Skeletal muscle cell (primary cell): ENCODE measurements at regions not wholly inside any gene's neighbourhood (a gene's known extent, or its start where the extent isn't known, plus 50 kb on each side); places are given as distances from the start of the nearest gene placed in this dataset.

Experiments
- DNase-seq: peaks from one replicate; pipeline ENCODE4 v3.0.0-alpha.2; 2010; ENCODE audit warnings: low read depth
- H3K4me3 ChIP-seq: 2 replicates; pipeline ENCODE4 v1.5.1; 2011; ENCODE audit warnings: low read depth, mild to moderate bottlenecking, control low read depth, low read length, moderate library complexity

- H3K4me3 ChIP-seq: no peak overlapping the region
- DNase-seq: no peak
These were observed 549.4 kb upstream of the HS6ST1 start for GRCh38 chr2:128867936-128868636.

GRCh38 chr2:128868686-128869551, 550.3 kb upstream of the HS6ST1 start:
- no peak overlapping the region for H3K4me3 ChIP-seq

GRCh38 chr2:128874608-128875007, 555.9 kb upstream of the HS6ST1 start:
- no peak for DNase-seq
- H3K4me3 ChIP-seq: no peak overlapping the region

More at GRCh38 chr2:128868686-128869551, 550.3 kb upstream of the HS6ST1 start:
- no peak for DNase-seq

- no peak for DNase-seq
- H3K4me3 ChIP-seq: no peak overlapping the region
These were observed 558.6 kb upstream of the HS6ST1 start for GRCh38 chr2:128876986-128877983.

- no peak overlapping the region for H3K4me3 ChIP-seq
- DNase-seq: no peak
These were observed 560.5 kb upstream of the HS6ST1 start for GRCh38 chr2:128879161-128879560.

- H3K4me3 ChIP-seq: no peak overlapping the region
- no peak for DNase-seq
These were observed 576.2 kb upstream of the HS6ST1 start for GRCh38 chr2:128894896-128895295.

- DNase-seq: no peak
- H3K4me3 ChIP-seq: no peak overlapping the region
These were observed 583.1 kb upstream of the HS6ST1 start for GRCh38 chr2:128901572-128902391.

- no peak for DNase-seq
- no peak overlapping the region for H3K4me3 ChIP-seq
These were observed 585.0 kb upstream of the HS6ST1 start for GRCh38 chr2:128903637-128904036.

GRCh38 chr2:128911276-128911675, 592.6 kb upstream of the HS6ST1 start:
- DNase-seq: no peak
- no peak overlapping the region for H3K4me3 ChIP-seq

- H3K4me3 ChIP-seq: no peak overlapping the region
- DNase-seq: no peak
These were observed 595.7 kb upstream of the HS6ST1 start for GRCh38 chr2:128914320-128914719.

GRCh38 chr2:128921751-128922150, 603.1 kb upstream of the HS6ST1 start:
- no peak for DNase-seq
- no peak overlapping the region for H3K4me3 ChIP-seq

GRCh38 chr2:128922154-128922553, 603.5 kb upstream of the HS6ST1 start:
- no peak for DNase-seq
- H3K4me3 ChIP-seq: no peak overlapping the region

- DNase-seq: no peak
- H3K4me3 ChIP-seq: no peak overlapping the region
These were observed 607.0 kb upstream of the HS6ST1 start for GRCh38 chr2:128925631-128926030.

GRCh38 chr2:128930101-128930500, 611.4 kb upstream of the HS6ST1 start:
- DNase-seq: no peak
- no peak overlapping the region for H3K4me3 ChIP-seq

GRCh38 chr2:128940378-128940777, 621.7 kb upstream of the HS6ST1 start:
- no peak for DNase-seq
- no peak overlapping the region for H3K4me3 ChIP-seq

- H3K4me3 ChIP-seq: no peak overlapping the region
- no peak for DNase-seq
These were observed 623.1 kb upstream of the HS6ST1 start for GRCh38 chr2:128941751-128942150.

- no peak overlapping the region for H3K4me3 ChIP-seq
- no peak for DNase-seq
These were observed 630.7 kb upstream of the HS6ST1 start for GRCh38 chr2:128949360-128949759.

- no peak for DNase-seq
- H3K4me3 ChIP-seq: no peak overlapping the region
These were observed 632.1 kb upstream of the HS6ST1 start for GRCh38 chr2:128950758-128951157.

- H3K4me3 ChIP-seq: no peak overlapping the region
- DNase-seq: no peak
These were observed 639.6 kb upstream of the HS6ST1 start for GRCh38 chr2:128958241-128958640.
